CD14-positive monocyte (primary cell): ENCODE measurements at regions not wholly inside any gene's neighbourhood (a gene's known extent, or its start where the extent isn't known, plus 50 kb on each side); places are given as distances from the start of the nearest gene placed in this dataset.
A peak's percentile ranks its signal among the peaks of the same experiment; 100 is the strongest.

Experiments
- DNase-seq, 3 donors: peaks; one replicate each; pipeline ENCODE4 v3.0.0-alpha.2; 2011 to 2022
- H2AFZ ChIP-seq: 2 replicates; pipeline ENCODE4 v1.6.0; 2012; ENCODE audit warnings: mild to moderate bottlenecking, low read depth, low read length, inconsistent platforms; ENCODE audit not compliant: insufficient read depth, poor library complexity, severe bottlenecking
- H3K27ac ChIP-seq, 2 donors: 1 replicate in 1 of 2; 2 replicates in 1 of 2; pipeline ENCODE4 v1.5.1; 2012 to 2013; ENCODE audit warnings: low read length in 2 of 2, control low read depth in 1 of 2, inconsistent platforms in 1 of 2, low read depth in 1 of 2, mild to moderate bottlenecking in 1 of 2
- H3K27me3 ChIP-seq, 2 donors: one replicate each; pipeline versions ENCODE4 v1.6.0 to v1.6.1; 2011 to 2013; ENCODE audit warnings: low read length in 2 of 2; ENCODE audit not compliant: control insufficient read depth in 2 of 2, insufficient read depth in 2 of 2
- H3K36me3 ChIP-seq, 2 donors: replicated peaks in 1 of 2; 1 replicate in 1 of 2; 2 replicates in 1 of 2; pipeline versions ENCODE4 v1.5.1 to v1.6.1; 2012 to 2013; ENCODE audit warnings: low read length in 2 of 2, control low read depth in 1 of 2, inconsistent platforms in 1 of 2, mild to moderate bottlenecking in 1 of 2; ENCODE audit not compliant: insufficient read depth in 2 of 2, control insufficient read depth in 1 of 2
- H3K4me1 ChIP-seq, 2 donors: 1 replicate in 1 of 2; 2 replicates in 1 of 2; pipeline versions ENCODE4 v1.5.1 to v1.6.1; 2012 to 2013; ENCODE audit warnings: low read length in 2 of 2, control low read depth in 1 of 2, inconsistent platforms in 1 of 2, mild to moderate bottlenecking in 1 of 2, moderate library complexity in 1 of 2; ENCODE audit not compliant: insufficient read depth in 2 of 2, control insufficient read depth in 1 of 2
- H3K4me2 ChIP-seq: replicated peaks from 2 replicates; pipeline ENCODE3; 2012; ENCODE audit warnings: low read length, moderate library complexity, mild to moderate bottlenecking; ENCODE audit not compliant: poor library complexity, severe bottlenecking; ENCODE audit errors: extremely low read depth
- H3K4me3 ChIP-seq, 3 experiments: fragments of 200-600 bp in 1 of 3; sonication (generic) in 1 of 3; replicated peaks in 1 of 3; 1 replicate in 2 of 3; 2 replicates in 1 of 3; pipeline ENCODE4 v1.5.1; 2011 to 2013; ENCODE audit warnings: low read length in 3 of 3, mild to moderate bottlenecking in 3 of 3, control low read depth in 2 of 3, low read depth in 2 of 3, inconsistent platforms in 1 of 3, moderate library complexity in 1 of 3
- H3K79me2 ChIP-seq: 2 replicates; pipeline ENCODE4 v1.6.0; 2012; ENCODE audit warnings: mild to moderate bottlenecking, control low read depth, inconsistent platforms, low read length, moderate library complexity; ENCODE audit not compliant: insufficient read depth
- H3K9ac ChIP-seq: 2 replicates; pipeline ENCODE4 v1.6.0; 2017; ENCODE audit warnings: low read length, mild to moderate bottlenecking; ENCODE audit not compliant: insufficient read depth, poor library complexity, severe bottlenecking
- H3K9me3 ChIP-seq, 2 donors: replicated peaks in 1 of 2; 1 replicate in 1 of 2; 2 replicates in 1 of 2; pipeline versions ENCODE4 v1.5.1 to v1.6.1; 2012 to 2013; ENCODE audit warnings: low read length in 2 of 2, control low read depth in 1 of 2; ENCODE audit not compliant: control insufficient read depth in 1 of 2, insufficient read depth in 1 of 2
- H4K20me1 ChIP-seq: 2 replicates; pipeline ENCODE4 v1.6.0; 2012; ENCODE audit warnings: mild to moderate bottlenecking, low read length, control low read depth, moderate library complexity; ENCODE audit not compliant: insufficient read depth
- H3K27ac Mint-ChIP-seq, 7 donors: one replicate each; pipeline ENCODE4 v1.8.0; 2020; ENCODE audit warnings: mild to moderate bottlenecking in 7 of 7, mixed read lengths in 7 of 7, moderate library complexity in 6 of 7, inconsistent platforms in 2 of 7
- H3K27me3 Mint-ChIP-seq, 3 donors: one replicate each; pipeline ENCODE4 v1.8.0; 2021 to 2022; ENCODE audit warnings: low read depth in 3 of 3, mild to moderate bottlenecking in 3 of 3, mixed read lengths in 3 of 3, moderate library complexity in 3 of 3, inconsistent platforms in 1 of 3
- H3K36me3 Mint-ChIP-seq, 2 donors: one replicate each; pipeline ENCODE4 v1.8.0; 2020; ENCODE audit warnings: mixed read lengths in 2 of 2, inconsistent platforms in 1 of 2, mild to moderate bottlenecking in 1 of 2
- H3K4me1 Mint-ChIP-seq: one replicate; pipeline ENCODE4 v1.8.0; 2020; ENCODE audit warnings: mild to moderate bottlenecking, mixed read lengths
- H3K4me3 Mint-ChIP-seq, 2 donors: one replicate each; pipeline ENCODE4 v1.8.0; 2020; ENCODE audit warnings: mild to moderate bottlenecking in 2 of 2, mixed read lengths in 2 of 2, moderate library complexity in 1 of 2
- H3K9me3 Mint-ChIP-seq, 7 donors: one replicate each; pipeline ENCODE4 v1.8.0; 2020 to 2022; ENCODE audit warnings: mixed read lengths in 7 of 7, mild to moderate bottlenecking in 6 of 7, moderate library complexity in 6 of 7, inconsistent platforms in 2 of 7
- WGBS: methylation state at CpG from one replicate; pipeline ENCODE4 v1.1.5; 2013; ENCODE audit warnings: missing lambda C conversion rate; ENCODE audit not compliant: insufficient coverage; 5-methylcytosine and 5-hydroxymethylcytosine counted together
- intact Hi-C, 2 donors: fragments of 100-400 bp; cut with micrococcal nuclease; formaldehyde crosslinking; loops; one replicate each; pipeline versions ENCODE4 v1.15.0 to v1.15.1; 2023
- TF ChIP-seq, protein P1 (sequence below): fragments of 200-600 bp; IDR thresholded peaks from one replicate; pipeline ENCODE4 v1.8.0; 2022; ENCODE audit warnings: antibody characterized with exemption, mild to moderate bottlenecking

DNA sequence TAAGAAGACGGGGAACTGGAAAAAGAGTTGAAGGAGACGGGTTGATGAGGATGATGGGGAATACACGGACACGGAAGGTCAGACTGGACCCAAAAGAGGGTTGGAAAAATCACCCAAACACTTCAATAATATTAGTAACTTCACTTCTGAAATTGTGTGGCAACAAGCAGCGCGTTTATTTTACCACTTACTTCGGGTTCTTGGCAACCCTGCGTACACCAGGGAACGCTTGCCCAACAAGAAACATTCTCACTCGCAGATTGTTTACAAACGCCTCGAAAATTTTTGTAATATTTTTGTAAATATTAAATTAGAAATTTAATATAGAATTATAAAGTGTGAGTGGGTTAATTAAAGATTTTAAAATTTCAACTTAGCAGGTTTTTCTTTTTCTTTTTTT is 99.5 kb downstream of the CEBPB start:
- Mint-ChIP-seq H3K36me3 (peaks cover 0 to 9% of the 10 kb centered on the region in 2 donors), H3K4me1 (peaks cover 56% of the 10 kb centered on the region), H3K27me3 (peaks cover 0 to 10% (median 4%) of the 10 kb centered on the region in 3 donors), H3K9me3 (no peaks in the 10 kb centered on the region), H3K4me3 (no peak overlapping the region), H3K27ac (peak overlapping the region in 2 of 7 donors; percentile 28 to 73)
- H3K4me2 ChIP-seq = no peak overlapping the region
- TF ChIP-seq, protein P1, sequence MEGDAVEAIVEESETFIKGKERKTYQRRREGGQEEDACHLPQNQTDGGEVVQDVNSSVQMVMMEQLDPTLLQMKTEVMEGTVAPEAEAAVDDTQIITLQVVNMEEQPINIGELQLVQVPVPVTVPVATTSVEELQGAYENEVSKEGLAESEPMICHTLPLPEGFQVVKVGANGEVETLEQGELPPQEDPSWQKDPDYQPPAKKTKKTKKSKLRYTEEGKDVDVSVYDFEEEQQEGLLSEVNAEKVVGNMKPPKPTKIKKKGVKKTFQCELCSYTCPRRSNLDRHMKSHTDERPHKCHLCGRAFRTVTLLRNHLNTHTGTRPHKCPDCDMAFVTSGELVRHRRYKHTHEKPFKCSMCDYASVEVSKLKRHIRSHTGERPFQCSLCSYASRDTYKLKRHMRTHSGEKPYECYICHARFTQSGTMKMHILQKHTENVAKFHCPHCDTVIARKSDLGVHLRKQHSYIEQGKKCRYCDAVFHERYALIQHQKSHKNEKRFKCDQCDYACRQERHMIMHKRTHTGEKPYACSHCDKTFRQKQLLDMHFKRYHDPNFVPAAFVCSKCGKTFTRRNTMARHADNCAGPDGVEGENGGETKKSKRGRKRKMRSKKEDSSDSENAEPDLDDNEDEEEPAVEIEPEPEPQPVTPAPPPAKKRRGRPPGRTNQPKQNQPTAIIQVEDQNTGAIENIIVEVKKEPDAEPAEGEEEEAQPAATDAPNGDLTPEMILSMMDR = no peak
- H3K9ac ChIP-seq = no peak overlapping the region
- no peaks in the 10 kb centered on the region for H4K20me1 ChIP-seq
- no peaks in the 10 kb centered on the region for H3K36me3 ChIP-seq
- H3K4me1 ChIP-seq = peaks cover 34 to 35% of the 10 kb centered on the region in 2 donors
- no peaks in the 10 kb centered on the region for H3K79me2 ChIP-seq
- intact Hi-C loops = no loop called here
- DNase-seq = no peak
- H3K27me3 ChIP-seq = no peaks in the 10 kb centered on the region
- no peak overlapping the region for H3K4me3 ChIP-seq
- no peak overlapping the region for H3K27ac ChIP-seq
- no peak overlapping the region for H2AFZ ChIP-seq
- WGBS = 100% methylated on average over 1 of the region's 12 CpGs
- no peaks in the 10 kb centered on the region for H3K9me3 ChIP-seq

DNA sequence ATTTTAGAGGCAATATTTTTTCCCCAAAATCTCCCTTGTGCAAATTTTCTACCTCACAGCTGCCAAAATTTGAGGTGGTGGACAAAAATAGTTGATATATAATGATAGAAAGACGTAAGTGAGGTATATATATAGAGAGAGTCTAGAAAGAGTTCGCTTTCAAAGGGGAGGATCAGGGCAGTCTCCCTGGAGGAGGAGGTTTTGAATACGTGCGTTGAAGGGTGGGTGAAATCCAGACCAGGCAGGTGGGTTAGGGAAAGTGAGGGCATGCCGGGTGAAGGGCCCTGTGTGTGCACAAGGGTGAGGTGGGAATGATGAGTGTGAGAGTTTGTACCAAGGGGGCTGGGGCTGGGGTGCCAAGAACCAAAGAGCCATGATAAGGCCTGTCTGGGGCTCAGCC is 100.2 kb downstream of the CEBPB start:
- peaks cover 27 to 28% of the 10 kb centered on the region in 2 donors for H3K4me1 ChIP-seq
- Mint-ChIP-seq H3K27ac (peak overlapping the region in 4 of 7 donors; percentile 18 to 81 (median 44)), H3K9me3 (no peaks in the 10 kb centered on the region), H3K4me1 (peaks cover 52% of the 10 kb centered on the region), H3K4me3 (no peak overlapping the region), H3K27me3 (peaks cover 0 to 8% (median 4%) of the 10 kb centered on the region in 3 donors), H3K36me3 (peaks cover 0 to 9% of the 10 kb centered on the region in 2 donors)
- H3K4me3 ChIP-seq = no peak overlapping the region
- 100% methylated on average over 5 of the region's 5 CpGs for WGBS
- TF ChIP-seq, protein P1 = no peak
- H3K27ac ChIP-seq = no peak overlapping the region
- no peaks in the 10 kb centered on the region for H4K20me1 ChIP-seq
- DNase-seq = no peak
- H3K36me3 ChIP-seq = no peaks in the 10 kb centered on the region
- H3K9ac ChIP-seq = no peak overlapping the region
- H3K27me3 ChIP-seq = no peaks in the 10 kb centered on the region
- H3K9me3 ChIP-seq = no peaks in the 10 kb centered on the region
- no peaks in the 10 kb centered on the region for H3K79me2 ChIP-seq
- H3K4me2 ChIP-seq = no peak overlapping the region
- intact Hi-C loops = no loop called here
- H2AFZ ChIP-seq = no peak overlapping the region
